ENCODE measurements at regions not wholly inside any gene's neighbourhood (a gene's known extent, or its start where the extent isn't known, plus 50 kb on each side); places are given as distances from the start of the nearest gene placed in this dataset.

GRCh38 chr11:109981031-109981636 lies 112.1 kb upstream of the ZC3H12C start:
- TF ChIP-seq POLR2AphosphoS5 (IDR thresholded peaks at IDR 0.05): no peak
- no peak for TF ChIP-seq CTCF (IDR thresholded peaks at IDR 0.05)
- no peak for TF ChIP-seq POLR2A (IDR thresholded peaks at IDR 0.05; ENCODE audit: low read depth)
- no peak for TF ChIP-seq EP300 (IDR thresholded peaks at IDR 0.05)
- intact Hi-C loops (cut with DNase I): no loop called here
- no peak for DNase-seq (ENCODE audit: extremely low spot score)
- no peaks in the 10 kb centered on the region for H3K36me3 ChIP-seq
- no peak overlapping the region for H3K4me3 ChIP-seq
- WGBS: 71% methylated on average over 1 of the region's 1 CpG
- no peaks in the 10 kb centered on the region for H3K9me3 ChIP-seq
- no peaks in the 10 kb centered on the region for H3K27me3 ChIP-seq
- H3K27ac ChIP-seq (replicated peaks in 1 of 4): no peak overlapping the region
- H3K4me1 ChIP-seq: no peaks in the 10 kb centered on the region

- no peaks in the 10 kb centered on the region for H3K36me3 ChIP-seq
- H3K4me1 ChIP-seq: no peaks in the 10 kb centered on the region
- WGBS: 100% methylated on average over 3 of the region's 3 CpGs
- H3K4me3 ChIP-seq: no peak overlapping the region
- H3K9me3 ChIP-seq: no peaks in the 10 kb centered on the region
- H3K27me3 ChIP-seq: no peaks in the 10 kb centered on the region
- intact Hi-C loops (cut with DNase I): no loop called here
- H3K27ac ChIP-seq (replicated peaks in 1 of 4): no peak overlapping the region
- no peak for TF ChIP-seq POLR2A (IDR thresholded peaks at IDR 0.05; ENCODE audit: low read depth)
- no peak for DNase-seq (ENCODE audit: extremely low spot score)
Measured at GRCh38 chr11:109983358-109983757, 109.8 kb upstream of the ZC3H12C start.

GRCh38 chr11:109984634-109985289 lies 108.4 kb upstream of the ZC3H12C start:
- Histone ChIP-seq H3K9me3 (no peaks in the 10 kb centered on the region), H3K4me3 (no peak overlapping the region), H3K36me3 (no peaks in the 10 kb centered on the region), H3K27me3 (no peaks in the 10 kb centered on the region), H3K4me1 (no peaks in the 10 kb centered on the region), H3K27ac (replicated peaks in 1 of 4) (no peak overlapping the region)
- 78% methylated on average over 6 of the region's 6 CpGs for WGBS
- intact Hi-C loops (cut with DNase I): no loop called here
- TF ChIP-seq CTCF (IDR thresholded peaks at IDR 0.05): no peak
- no peak for TF ChIP-seq POLR2A (IDR thresholded peaks at IDR 0.05; ENCODE audit: low read depth)
- TF ChIP-seq EP300 (IDR thresholded peaks at IDR 0.05): no peak
- TF ChIP-seq POLR2AphosphoS5 (IDR thresholded peaks at IDR 0.05): no peak
- no peak for DNase-seq (ENCODE audit: extremely low spot score)

- H3K4me3 ChIP-seq: no peak overlapping the region
- intact Hi-C loops (cut with DNase I): no loop called here
- H3K36me3 ChIP-seq: no peaks in the 10 kb centered on the region
- no peaks in the 10 kb centered on the region for H3K27me3 ChIP-seq
- 95% methylated on average over 1 of the region's 1 CpG for WGBS
- no peaks in the 10 kb centered on the region for H3K4me1 ChIP-seq
- TF ChIP-seq CTCF (IDR thresholded peaks at IDR 0.05): no peak
- no peak for TF ChIP-seq POLR2AphosphoS5 (IDR thresholded peaks at IDR 0.05)
- TF ChIP-seq POLR2A (IDR thresholded peaks at IDR 0.05; ENCODE audit: low read depth): no peak
- TF ChIP-seq EP300 (IDR thresholded peaks at IDR 0.05): no peak
- no peak overlapping the region for H3K27ac ChIP-seq (replicated peaks in 1 of 4)
- DNase-seq (ENCODE audit: extremely low spot score): no peak
- no peaks in the 10 kb centered on the region for H3K9me3 ChIP-seq
Measured at GRCh38 chr11:109986488-109986887, 106.7 kb upstream of the ZC3H12C start.

- H3K4me3 ChIP-seq: no peak overlapping the region
- H3K27me3 ChIP-seq: no peaks in the 10 kb centered on the region
- intact Hi-C loops (cut with DNase I): loop anchor here (10.0 kb wide), 1 partner anchor 103 kb away; the partner anchor contains the start of gene ZC3H12C
- no peak for DNase-seq (ENCODE audit: extremely low spot score)
- WGBS: 100% methylated on average over 1 of the region's 1 CpG
- H3K27ac ChIP-seq (replicated peaks in 1 of 4): no peak overlapping the region
- no peaks in the 10 kb centered on the region for H3K9me3 ChIP-seq
- no peaks in the 10 kb centered on the region for H3K36me3 ChIP-seq
- TF ChIP-seq POLR2AphosphoS5 (IDR thresholded peaks at IDR 0.05) (no peak), CTCF (IDR thresholded peaks at IDR 0.05) (no peak), EP300 (IDR thresholded peaks at IDR 0.05) (no peak), POLR2A (IDR thresholded peaks at IDR 0.05; ENCODE audit: low read depth) (no peak)
- no peaks in the 10 kb centered on the region for H3K4me1 ChIP-seq
Measured at GRCh38 chr11:109991835-109992234, 101.4 kb upstream of the ZC3H12C start.

Data from esophagus muscularis mucosa (tissue), 4 donors.